HEK293 (cell line): ENCODE measurements at regions not wholly inside any gene's neighbourhood (a gene's known extent, or its start where the extent isn't known, plus 50 kb on each side); places are given as distances from the start of the nearest gene placed in this dataset.

Experiments used
- CTCF ChIA-PET: fragments of 350-600 bp; formaldehyde crosslinking; extraction: SDS; loops from one replicate; lab custom pipeline; 2021; ENCODE audit warnings: antibody characterized with exemption; lab: Yijun Ruan, JAX
- POLR2A ChIA-PET: fragments of 300-600 bp; formaldehyde crosslinking; extraction: SDS; loops from one replicate; lab custom pipeline; 2020; ENCODE audit warnings: antibody characterized with exemption, inconsistent platforms; lab: Yijun Ruan, JAX
- H3K27ac ChIP-seq: fragments of 200-500 bp; sonication (Bioruptor generic); 2 replicates; pipeline ENCODE4 v1.5.1; 2014; ENCODE audit warnings: low read depth, low read length, control low read depth, inconsistent platforms; ENCODE audit errors: extremely low read depth
- H3K36me3 ChIP-seq, 2 experiments: fragments of 200-500 bp in 1 of 2; sonication (Bioruptor generic) in 1 of 2; 1 replicate in 1 of 2; 2 replicates in 1 of 2; pipeline ENCODE4 v1.5.1; 2014 to 2017; ENCODE audit warnings: inconsistent platforms in 2 of 2, low read length in 2 of 2; ENCODE audit not compliant: control insufficient read depth in 2 of 2, insufficient read depth in 1 of 2
- H3K4me1 ChIP-seq: fragments of 200-500 bp; sonication (Bioruptor generic); 2 replicates; pipeline ENCODE4 v1.5.1; 2014; ENCODE audit warnings: mild to moderate bottlenecking, low read length, inconsistent platforms; ENCODE audit not compliant: control insufficient read depth, insufficient read depth
- H3K4me3 ChIP-seq: 2 replicates; pipeline ENCODE4 v1.5.1; 2011; ENCODE audit warnings: low read depth, mild to moderate bottlenecking, control low read depth, low read length, moderate library complexity
- H3K9me3 ChIP-seq: fragments of 200-500 bp; sonication (Bioruptor generic); 2 replicates; pipeline ENCODE4 v1.5.1; 2014; ENCODE audit warnings: low read depth, low read length, inconsistent platforms; ENCODE audit not compliant: control insufficient read depth, insufficient read depth
- HOXC10 ChIP-seq: sonication (generic); formaldehyde crosslinking; IDR thresholded peaks from 2 replicates; pipeline ENCODE4 v1.8.1; 2023; ENCODE audit warnings: mild to moderate bottlenecking, missing genetic modification reagents
- KLF1 ChIP-seq: fragments of 450-650 bp; formaldehyde crosslinking; IDR thresholded peaks from 2 replicates; pipeline ENCODE4 v1.5.1; 2016; ENCODE audit warnings: missing biosample characterization, missing genetic modification characterization
- KLF8 ChIP-seq: fragments of 450-650 bp; formaldehyde crosslinking; IDR thresholded peaks from 2 replicates; pipeline ENCODE4 v1.5.1; 2016; ENCODE audit warnings: missing biosample characterization, missing genetic modification characterization
- MYNN ChIP-seq: fragments of 450-650 bp; formaldehyde crosslinking; IDR thresholded peaks from 2 replicates; pipeline ENCODE4 v1.5.1; 2016; ENCODE audit warnings: missing biosample characterization, missing genetic modification characterization, borderline replicate concordance
- PATZ1 ChIP-seq: fragments of 450-650 bp; formaldehyde crosslinking; IDR thresholded peaks from 2 replicates; pipeline ENCODE4 v1.5.1; 2016; ENCODE audit warnings: missing biosample characterization, missing genetic modification characterization
- TSHZ1 ChIP-seq: fragments of 450-650 bp; formaldehyde crosslinking; IDR thresholded peaks from 2 replicates; pipeline ENCODE4 v1.5.1; 2016; ENCODE audit warnings: missing biosample characterization, missing genetic modification characterization, borderline replicate concordance
- ZBTB11 ChIP-seq: fragments of 450-650 bp; formaldehyde crosslinking; conservative IDR thresholded peaks from 2 replicates; pipeline ENCODE4 v1.5.1; 2016; ENCODE audit warnings: low read depth, missing biosample characterization, missing genetic modification characterization
- ZBTB48 ChIP-seq: fragments of 450-650 bp; formaldehyde crosslinking; IDR thresholded peaks from 2 replicates; pipeline ENCODE4 v1.5.1; 2016; ENCODE audit warnings: missing biosample characterization, missing genetic modification characterization
- ZNF157 ChIP-seq: fragments of 450-650 bp; formaldehyde crosslinking; IDR thresholded peaks from 2 replicates; pipeline ENCODE4 v1.5.1; 2016; ENCODE audit warnings: missing biosample characterization, missing genetic modification characterization
- ZNF223 ChIP-seq: fragments of 450-650 bp; formaldehyde crosslinking; IDR thresholded peaks from 2 replicates; pipeline ENCODE4 v1.5.1; 2016; ENCODE audit warnings: missing biosample characterization, missing genetic modification characterization
- ZNF292 ChIP-seq: fragments of 450-650 bp; formaldehyde crosslinking; IDR thresholded peaks from 2 replicates; pipeline ENCODE4 v1.5.1; 2016; ENCODE audit warnings: low read depth, missing biosample characterization, missing genetic modification characterization, borderline replicate concordance
- ZNF302 ChIP-seq: fragments of 450-650 bp; formaldehyde crosslinking; IDR thresholded peaks from 2 replicates; pipeline ENCODE4 v1.5.1; 2016; ENCODE audit warnings: missing biosample characterization, missing genetic modification characterization, low read depth
- ZNF311 ChIP-seq: fragments of 450-650 bp; formaldehyde crosslinking; IDR thresholded peaks from 2 replicates; pipeline ENCODE4 v1.5.1; 2017; ENCODE audit warnings: missing biosample characterization, missing genetic modification characterization, borderline replicate concordance
- ZNF423 ChIP-seq: fragments of 450-650 bp; formaldehyde crosslinking; IDR thresholded peaks from 2 replicates; pipeline ENCODE4 v1.5.1; 2016; ENCODE audit warnings: missing biosample characterization, missing genetic modification characterization
- ZNF449 ChIP-seq: fragments of 450-650 bp; formaldehyde crosslinking; IDR thresholded peaks from 2 replicates; pipeline ENCODE4 v1.5.1; 2017; ENCODE audit warnings: missing biosample characterization, mild to moderate bottlenecking, missing genetic modification characterization, moderate library complexity
- ZNF501 ChIP-seq: fragments of 450-650 bp; formaldehyde crosslinking; IDR thresholded peaks from 2 replicates; pipeline ENCODE4 v1.5.1; 2016; ENCODE audit warnings: missing biosample characterization, missing genetic modification characterization
- ZNF513 ChIP-seq: fragments of 450-650 bp; IDR thresholded peaks from 2 replicates; pipeline ENCODE4 v1.5.1; 2018; ENCODE audit warnings: missing biosample characterization, missing genetic modification characterization
- ZNF529 ChIP-seq: fragments of 450-650 bp; formaldehyde crosslinking; IDR thresholded peaks from 2 replicates; pipeline ENCODE4 v1.5.1; 2017; ENCODE audit warnings: missing genetic modification characterization, missing biosample characterization; ENCODE audit not compliant: insufficient replicate concordance
- ZNF610 ChIP-seq: fragments of 450-650 bp; formaldehyde crosslinking; IDR thresholded peaks from 2 replicates; pipeline ENCODE4 v1.5.1; 2016; ENCODE audit warnings: missing biosample characterization, missing genetic modification characterization, borderline replicate concordance
- ZNF701 ChIP-seq: fragments of 450-650 bp; formaldehyde crosslinking; IDR thresholded peaks from 2 replicates; pipeline ENCODE4 v1.5.1; 2016; ENCODE audit warnings: missing biosample characterization, missing genetic modification characterization
- ZNF785 ChIP-seq: fragments of 450-650 bp; formaldehyde crosslinking; IDR thresholded peaks from 2 replicates; pipeline ENCODE4 v1.5.1; 2016; ENCODE audit warnings: missing biosample characterization, missing genetic modification characterization
- ZNF843 ChIP-seq: fragments of 450-650 bp; formaldehyde crosslinking; IDR thresholded peaks from 2 replicates; pipeline ENCODE4 v1.5.1; 2016; ENCODE audit warnings: missing biosample characterization, missing genetic modification characterization

- Histone ChIP-seq H3K27ac (no peak overlapping the region), H3K4me3 (no peak overlapping the region), H3K9me3 (no peaks in the 10 kb centered on the region), H3K36me3 (no peaks in the 10 kb centered on the region), H3K4me1 (no peaks in the 10 kb centered on the region)
- ChIA-PET POLR2A (no interaction called here), CTCF (no interaction called here)
- TF ChIP-seq ZNF529 (tag by site-specific recombination) (no peak), ZNF302 (no peak), ZNF701 (tag by site-specific recombination) (no peak), KLF8 (no peak), ZBTB48 (tag by site-specific recombination) (no peak), ZNF513 (tag by site-specific recombination) (no peak), ZNF311 (tag by site-specific recombination) (no peak), ZNF785 (tag by site-specific recombination) (no peak), KLF1 (tag by site-specific recombination) (no peak), HOXC10 (CRISPR knock-in tag) (no peak), ZNF501 (tag by site-specific recombination) (no peak), ZNF449 (tag by site-specific recombination) (no peak), ZNF223 (tag by site-specific recombination) (no peak), ZNF292 (tag by site-specific recombination) (no peak)
Observed at GRCh38 chrX:5829060-5829459, 399.6 kb downstream of the NLGN4X start.

- TF ChIP-seq PATZ1 (no peak), ZNF610 (tag by site-specific recombination) (no peak), MYNN (tag by site-specific recombination) (no peak), ZNF423 (tag by site-specific recombination) (no peak), ZBTB11 (no peak), TSHZ1 (tag by site-specific recombination) (no peak), ZNF843 (no peak), ZNF157 (tag by site-specific recombination) (no peak)
- TF ChIP-seq, all 188 proteins: peak for 0
- ChIA-PET CTCF (no interaction called here), POLR2A (no interaction called here)
- H3K9me3 ChIP-seq: no peaks in the 10 kb centered on the region
- no peak overlapping the region for H3K4me3 ChIP-seq
- no peaks in the 10 kb centered on the region for H3K36me3 ChIP-seq
- H3K4me1 ChIP-seq: no peaks in the 10 kb centered on the region
- no peak overlapping the region for H3K27ac ChIP-seq
Observed at GRCh38 chrX:5823903-5824302, 404.8 kb downstream of the NLGN4X start.
